Endothelial cell (in vitro differentiated cells): ENCODE measurements at regions not wholly inside any gene's neighbourhood (a gene's known extent, or its start where the extent isn't known, plus 50 kb on each side); places are given as distances from the start of the nearest gene placed in this dataset.
A peak's percentile ranks its signal among the peaks of the same experiment; 100 is the strongest.

Experiments used
- DNase-seq: peaks from one replicate; pipeline ENCODE4 v3.0.0; 2021; ENCODE audit warnings: low spot score
- H3K27ac Mint-ChIP-seq: one replicate; pipeline ENCODE4 v1.8.0; 2021; ENCODE audit warnings: mixed read lengths, inconsistent platforms; ENCODE audit not compliant: unreplicated experiment
- H3K27me3 Mint-ChIP-seq: one replicate; pipeline ENCODE4 v1.8.0; 2021; ENCODE audit warnings: mild to moderate bottlenecking, moderate library complexity, mixed read lengths, inconsistent platforms; ENCODE audit not compliant: unreplicated experiment
- H3K36me3 Mint-ChIP-seq: one replicate; pipeline ENCODE4 v1.8.0; 2021; ENCODE audit warnings: mild to moderate bottlenecking, low read depth, mixed read lengths, inconsistent platforms; ENCODE audit not compliant: unreplicated experiment
- H3K4me1 Mint-ChIP-seq: one replicate; pipeline ENCODE4 v1.8.0; 2021; ENCODE audit warnings: mild to moderate bottlenecking, mixed read lengths, inconsistent platforms; ENCODE audit not compliant: unreplicated experiment
- H3K4me3 Mint-ChIP-seq: one replicate; pipeline ENCODE4 v1.8.0; 2021; ENCODE audit warnings: mild to moderate bottlenecking, mixed read lengths, inconsistent platforms; ENCODE audit not compliant: unreplicated experiment
- H3K9me3 Mint-ChIP-seq: one replicate; pipeline ENCODE4 v1.8.0; 2021; ENCODE audit warnings: mixed read lengths, inconsistent platforms; ENCODE audit not compliant: unreplicated experiment
- TF ChIP-seq, protein P1 (sequence below): fragments of 200-600 bp; sonication (generic); IDR thresholded peaks from one replicate; pipeline ENCODE4 v1.5.0; 2021; ENCODE audit warnings: antibody characterized with exemption; ENCODE audit not compliant: unreplicated experiment

DNA sequence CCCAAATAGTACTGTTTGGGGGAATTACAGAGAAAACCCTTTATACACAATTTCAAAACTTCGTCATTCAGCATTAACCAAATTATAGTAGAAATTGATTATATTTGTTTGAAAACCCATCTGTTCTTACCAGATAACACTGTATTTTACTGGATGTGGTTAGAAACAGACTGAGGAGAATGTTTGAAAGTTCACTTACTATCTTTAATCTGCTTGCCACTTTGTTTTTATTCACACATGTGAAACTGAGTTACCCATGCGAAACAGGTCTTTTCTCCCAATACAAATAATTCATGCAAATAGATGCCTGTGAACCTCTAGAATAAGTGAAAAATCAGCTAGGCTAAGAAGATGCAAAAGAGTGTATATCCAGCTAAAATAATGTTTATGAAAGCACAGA, 177.5 kb downstream of the NAA11 start:
- Mint-ChIP-seq H3K9me3 (no peaks in the 10 kb centered on the region), H3K4me1 (no peaks in the 10 kb centered on the region), H3K27me3 (no peaks in the 10 kb centered on the region), H3K36me3 (no peaks in the 10 kb centered on the region), H3K27ac (no peak overlapping the region), H3K4me3 (no peak overlapping the region)
- TF ChIP-seq, protein P1, sequence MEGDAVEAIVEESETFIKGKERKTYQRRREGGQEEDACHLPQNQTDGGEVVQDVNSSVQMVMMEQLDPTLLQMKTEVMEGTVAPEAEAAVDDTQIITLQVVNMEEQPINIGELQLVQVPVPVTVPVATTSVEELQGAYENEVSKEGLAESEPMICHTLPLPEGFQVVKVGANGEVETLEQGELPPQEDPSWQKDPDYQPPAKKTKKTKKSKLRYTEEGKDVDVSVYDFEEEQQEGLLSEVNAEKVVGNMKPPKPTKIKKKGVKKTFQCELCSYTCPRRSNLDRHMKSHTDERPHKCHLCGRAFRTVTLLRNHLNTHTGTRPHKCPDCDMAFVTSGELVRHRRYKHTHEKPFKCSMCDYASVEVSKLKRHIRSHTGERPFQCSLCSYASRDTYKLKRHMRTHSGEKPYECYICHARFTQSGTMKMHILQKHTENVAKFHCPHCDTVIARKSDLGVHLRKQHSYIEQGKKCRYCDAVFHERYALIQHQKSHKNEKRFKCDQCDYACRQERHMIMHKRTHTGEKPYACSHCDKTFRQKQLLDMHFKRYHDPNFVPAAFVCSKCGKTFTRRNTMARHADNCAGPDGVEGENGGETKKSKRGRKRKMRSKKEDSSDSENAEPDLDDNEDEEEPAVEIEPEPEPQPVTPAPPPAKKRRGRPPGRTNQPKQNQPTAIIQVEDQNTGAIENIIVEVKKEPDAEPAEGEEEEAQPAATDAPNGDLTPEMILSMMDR, result no peak
- no peak for DNase-seq

DNA sequence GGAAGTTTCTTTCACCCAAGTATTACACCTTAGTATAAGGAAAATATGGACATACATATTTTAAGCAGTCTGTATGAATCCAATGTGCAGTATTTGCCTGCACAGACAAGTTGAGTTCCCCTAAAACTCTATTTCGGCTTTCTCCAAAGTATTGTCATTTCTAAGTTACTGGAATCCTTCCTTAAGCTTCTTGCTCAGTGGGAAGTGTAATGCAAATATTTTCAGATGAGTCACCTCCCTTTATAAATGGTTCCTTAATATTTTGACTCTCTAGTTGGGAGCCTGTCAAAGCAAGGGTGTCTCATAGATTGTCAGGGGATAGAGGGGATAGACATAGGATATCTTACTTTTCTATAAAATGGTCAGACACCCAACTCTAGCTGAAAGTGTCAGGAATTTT, 178.6 kb downstream of the NAA11 start:
- TF ChIP-seq, protein P1, result no peak
- H3K36me3 Mint-ChIP-seq, result no peaks in the 10 kb centered on the region
- H3K9me3 Mint-ChIP-seq, result no peaks in the 10 kb centered on the region
- H3K27ac Mint-ChIP-seq, result no peak overlapping the region
- H3K4me3 Mint-ChIP-seq, result no peak overlapping the region
- no peaks in the 10 kb centered on the region for H3K27me3 Mint-ChIP-seq
- DNase-seq, result no peak
- H3K4me1 Mint-ChIP-seq, result no peaks in the 10 kb centered on the region

DNA sequence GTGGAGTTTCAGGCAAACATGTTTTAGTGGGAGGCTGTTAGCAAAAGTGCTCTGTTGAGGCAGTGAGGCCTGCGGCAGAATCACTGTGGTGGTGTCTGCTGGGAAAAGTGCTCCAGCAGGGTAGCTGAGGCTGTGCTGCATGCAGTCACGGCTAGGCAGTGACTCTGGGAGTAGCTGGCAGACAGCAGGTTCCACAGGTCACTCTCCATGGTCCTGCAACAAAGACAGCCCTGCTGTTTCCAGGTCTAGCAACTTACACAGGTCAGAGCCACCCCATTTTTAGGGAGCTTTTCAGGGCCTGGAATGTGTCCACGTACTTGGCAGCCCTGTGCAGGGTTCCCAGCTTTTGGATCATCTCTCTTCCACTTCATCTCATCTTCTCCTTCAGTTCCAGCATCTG, 184.3 kb downstream of the NAA11 start:
- Mint-ChIP-seq H3K4me1 (no peaks in the 10 kb centered on the region), H3K4me3 (no peak overlapping the region), H3K9me3 (no peaks in the 10 kb centered on the region), H3K27me3 (no peaks in the 10 kb centered on the region), H3K36me3 (no peaks in the 10 kb centered on the region), H3K27ac (no peak overlapping the region)
- DNase-seq, result peak; percentile 49
- TF ChIP-seq, protein P1, result no peak

DNA sequence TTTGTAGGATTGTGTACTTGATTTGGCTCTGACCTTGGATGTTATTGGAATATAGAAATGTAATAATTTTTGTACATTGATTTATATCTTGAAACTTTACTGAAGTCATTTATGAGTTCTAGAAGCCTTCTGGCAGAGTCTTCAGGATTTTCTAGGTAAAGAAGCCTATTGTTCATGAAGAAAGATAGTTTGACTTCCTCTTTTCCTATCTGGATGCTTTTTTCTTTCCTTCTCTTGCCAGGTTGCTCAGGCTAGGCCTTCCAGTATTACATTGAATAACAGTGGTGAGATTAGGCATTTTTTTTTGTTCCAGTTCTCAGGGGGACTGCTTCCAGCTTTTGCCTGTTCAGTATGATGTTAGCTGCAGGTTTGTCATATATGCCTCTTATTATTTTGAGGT, 191.1 kb downstream of the NAA11 start:
- DNase-seq, result no peak
- H3K27me3 Mint-ChIP-seq, result no peaks in the 10 kb centered on the region
- H3K9me3 Mint-ChIP-seq, result no peaks in the 10 kb centered on the region
- H3K27ac Mint-ChIP-seq, result no peak overlapping the region
- H3K4me3 Mint-ChIP-seq, result no peak overlapping the region
- H3K4me1 Mint-ChIP-seq, result no peaks in the 10 kb centered on the region
- TF ChIP-seq, protein P1, result no peak
- H3K36me3 Mint-ChIP-seq, result no peaks in the 10 kb centered on the region

DNA sequence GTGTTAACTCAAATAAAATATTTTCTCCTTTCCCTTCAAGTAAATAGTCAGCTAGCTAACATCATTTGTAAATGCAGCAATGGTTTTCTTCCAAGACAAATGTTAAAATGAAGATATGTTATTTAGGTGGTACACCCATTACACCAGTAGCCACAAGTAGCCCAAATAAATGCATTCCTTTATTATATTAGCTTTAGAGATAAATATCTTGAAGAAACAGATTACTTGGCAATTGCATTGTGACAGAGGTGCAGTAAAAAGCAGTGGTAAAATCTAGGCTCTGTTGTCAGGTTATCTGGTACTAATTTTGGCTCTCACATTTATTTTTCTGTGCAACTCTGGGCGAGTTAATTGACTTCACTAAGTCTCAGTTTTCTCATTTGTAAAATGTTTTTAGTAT, 193.0 kb downstream of the NAA11 start:
- Mint-ChIP-seq H3K4me1 (no peaks in the 10 kb centered on the region), H3K4me3 (no peak overlapping the region), H3K27me3 (no peaks in the 10 kb centered on the region), H3K36me3 (no peaks in the 10 kb centered on the region), H3K27ac (no peak overlapping the region), H3K9me3 (no peaks in the 10 kb centered on the region)
- TF ChIP-seq, protein P1, result no peak
- no peak for DNase-seq
